GM10248 (cell line): ENCODE measurements at regions not wholly inside any gene's neighbourhood (a gene's known extent, or its start where the extent isn't known, plus 50 kb on each side); places are given as distances from the start of the nearest gene placed in this dataset.
"Not testable (repeated sequence)": the region's sequence is repeated elsewhere in the genome, so short reads cannot be mapped to it uniquely, and the experiment has no call there.

Experiments
- CTCF ChIA-PET: fragments of 300-600 bp; sonication (Branson Sonifier 250); formaldehyde crosslinking; extraction: SDS; loops from one replicate; lab custom pipeline; 2021; ENCODE audit warnings: antibody characterized with exemption; lab: Yijun Ruan, JAX
- POLR2A ChIA-PET: fragments of 350-650 bp; sonication (Branson Sonifier 250); formaldehyde crosslinking; extraction: SDS; loops from one replicate; lab custom pipeline; 2020; ENCODE audit warnings: antibody characterized with exemption; lab: Yijun Ruan, JAX
- DNase-seq: peaks from one replicate; pipeline ENCODE4 v3.0.0; 2012; ENCODE audit errors: extremely low spot score
- TF ChIP-seq, protein P1 (sequence below): IDR thresholded peaks from 2 replicates; pipeline ENCODE4 v1.5.1; 2012; ENCODE audit warnings: mild to moderate bottlenecking, low read depth; ENCODE audit errors: extremely low read depth, missing control alignments, control extremely low read depth

DNA sequence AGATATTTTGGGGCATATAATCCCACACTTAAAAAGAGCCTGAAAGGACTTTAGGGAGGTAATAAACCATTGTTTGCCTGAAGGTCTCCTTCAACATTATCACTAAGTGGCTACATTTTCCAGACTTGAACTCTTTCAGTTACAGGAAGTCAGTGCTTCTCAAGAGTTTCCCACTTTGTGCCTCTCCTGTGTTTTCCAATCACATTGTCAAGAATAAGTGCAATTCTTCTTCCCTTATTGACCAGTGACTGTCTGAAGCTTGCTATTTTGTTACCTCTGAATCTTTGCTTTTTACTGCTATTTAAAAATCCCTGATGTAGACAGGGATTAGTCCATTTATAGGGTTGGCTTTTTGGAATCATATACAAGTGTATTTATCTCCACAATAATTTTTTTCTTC is 346.7 kb upstream of the ANKRD30A start:
- ChIA-PET POLR2A (no interaction called here), CTCF (interaction anchor here (0.9 kb wide), 1 partner anchor 1143 kb away, joined by 5 read pairs; no protein-coding TSS in a partner anchor)
- DNase-seq, result no peak
- TF ChIP-seq, protein P1, sequence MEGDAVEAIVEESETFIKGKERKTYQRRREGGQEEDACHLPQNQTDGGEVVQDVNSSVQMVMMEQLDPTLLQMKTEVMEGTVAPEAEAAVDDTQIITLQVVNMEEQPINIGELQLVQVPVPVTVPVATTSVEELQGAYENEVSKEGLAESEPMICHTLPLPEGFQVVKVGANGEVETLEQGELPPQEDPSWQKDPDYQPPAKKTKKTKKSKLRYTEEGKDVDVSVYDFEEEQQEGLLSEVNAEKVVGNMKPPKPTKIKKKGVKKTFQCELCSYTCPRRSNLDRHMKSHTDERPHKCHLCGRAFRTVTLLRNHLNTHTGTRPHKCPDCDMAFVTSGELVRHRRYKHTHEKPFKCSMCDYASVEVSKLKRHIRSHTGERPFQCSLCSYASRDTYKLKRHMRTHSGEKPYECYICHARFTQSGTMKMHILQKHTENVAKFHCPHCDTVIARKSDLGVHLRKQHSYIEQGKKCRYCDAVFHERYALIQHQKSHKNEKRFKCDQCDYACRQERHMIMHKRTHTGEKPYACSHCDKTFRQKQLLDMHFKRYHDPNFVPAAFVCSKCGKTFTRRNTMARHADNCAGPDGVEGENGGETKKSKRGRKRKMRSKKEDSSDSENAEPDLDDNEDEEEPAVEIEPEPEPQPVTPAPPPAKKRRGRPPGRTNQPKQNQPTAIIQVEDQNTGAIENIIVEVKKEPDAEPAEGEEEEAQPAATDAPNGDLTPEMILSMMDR, result no peak

DNA sequence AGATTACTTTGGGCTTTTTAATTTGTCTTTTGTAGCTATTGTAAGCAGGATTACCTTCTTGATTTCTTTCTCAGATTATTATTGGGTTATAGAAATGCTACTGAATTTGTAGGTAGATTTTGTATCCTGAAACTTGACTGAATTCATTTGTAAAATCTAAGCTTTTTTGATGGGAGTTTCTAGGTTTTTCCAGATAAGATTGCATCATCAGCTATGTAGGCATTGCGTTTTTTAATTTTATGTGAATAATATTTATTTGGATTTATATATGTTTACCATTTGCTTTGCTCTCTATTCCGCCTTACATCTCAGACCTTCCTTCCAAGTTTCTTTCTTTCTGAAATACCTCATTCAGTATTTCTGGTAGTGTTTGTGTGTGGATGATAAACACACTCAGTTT is 351.7 kb upstream of the ANKRD30A start:
- POLR2A ChIA-PET, result no interaction called here
- CTCF ChIA-PET, result interaction anchor here (0.9 kb wide), 1 partner anchor 8 kb away, joined by 3 read pairs; no protein-coding TSS in a partner anchor
- TF ChIP-seq, protein P1, result no peak
- DNase-seq, result no peak

DNA sequence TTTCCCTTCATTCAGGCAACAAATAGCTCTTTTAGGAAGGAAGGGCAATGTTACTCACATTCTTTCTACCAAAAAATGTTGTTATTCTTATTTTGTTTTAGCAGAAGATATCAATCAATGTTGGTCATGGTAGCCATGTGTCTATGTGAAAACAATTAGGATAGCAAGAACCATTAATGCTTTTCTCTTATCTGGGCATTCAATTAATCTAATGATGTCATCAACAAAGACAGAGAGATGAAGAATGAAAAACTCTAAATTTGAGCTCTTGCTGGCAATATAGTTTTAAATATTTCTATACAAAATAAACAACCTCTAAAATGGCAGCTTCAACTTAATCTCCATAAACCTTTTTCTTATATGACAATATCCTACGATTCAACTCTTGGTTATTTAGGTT is 353.7 kb upstream of the ANKRD30A start:
- TF ChIP-seq, protein P1, result no peak
- CTCF ChIA-PET, result interaction anchor here (0.9 to 1.2 kb wide), 3 partner anchors 11 to 15 kb away, joined by 3 read pairs; no protein-coding TSS in a partner anchor
- no peak for DNase-seq
- POLR2A ChIA-PET, result no interaction called here

DNA sequence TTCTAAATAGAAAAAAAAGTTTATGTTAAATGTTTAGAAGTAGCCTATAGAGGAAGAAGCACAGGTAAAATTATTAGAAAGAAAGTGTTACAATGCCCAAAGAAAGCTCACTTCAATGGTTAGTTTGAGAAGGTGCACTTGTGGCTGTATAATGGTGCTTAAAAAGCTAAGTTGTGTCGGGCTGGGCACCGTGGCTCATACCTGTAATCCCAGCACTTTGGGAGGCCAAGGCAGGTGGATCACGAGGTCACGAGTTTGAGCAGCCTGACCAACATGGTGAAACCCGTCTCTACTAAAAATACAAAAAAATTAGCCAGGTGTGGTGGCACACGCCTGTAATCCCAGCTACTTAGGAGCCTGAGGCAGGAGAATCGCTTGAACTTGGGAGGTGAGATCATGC is 355.7 kb upstream of the ANKRD30A start:
- POLR2A ChIA-PET, DNase-seq, CTCF ChIA-PET: not testable (repeated sequence)

DNA sequence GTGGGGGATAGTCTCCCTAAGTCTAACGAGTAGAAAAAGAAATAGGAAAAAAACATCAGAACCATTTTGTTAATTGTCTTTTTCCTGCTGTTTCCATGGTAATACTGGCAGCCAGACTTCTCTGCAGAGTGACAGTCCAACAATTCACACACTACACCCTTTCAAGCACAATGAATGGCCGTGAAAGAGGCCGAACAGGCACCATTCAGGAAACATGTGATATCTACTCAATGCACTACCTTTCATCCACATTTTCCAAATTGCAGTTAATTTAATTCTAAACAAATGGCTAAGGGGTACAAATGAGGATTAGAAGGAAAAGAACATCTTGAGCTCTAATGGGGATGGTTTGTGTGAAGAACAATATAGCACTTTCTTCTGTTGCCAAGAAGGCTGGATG is 358.5 kb upstream of the ANKRD30A start:
- ChIA-PET CTCF (no interaction called here), POLR2A (no interaction called here)
- TF ChIP-seq, protein P1, result no peak
- no peak for DNase-seq

DNA sequence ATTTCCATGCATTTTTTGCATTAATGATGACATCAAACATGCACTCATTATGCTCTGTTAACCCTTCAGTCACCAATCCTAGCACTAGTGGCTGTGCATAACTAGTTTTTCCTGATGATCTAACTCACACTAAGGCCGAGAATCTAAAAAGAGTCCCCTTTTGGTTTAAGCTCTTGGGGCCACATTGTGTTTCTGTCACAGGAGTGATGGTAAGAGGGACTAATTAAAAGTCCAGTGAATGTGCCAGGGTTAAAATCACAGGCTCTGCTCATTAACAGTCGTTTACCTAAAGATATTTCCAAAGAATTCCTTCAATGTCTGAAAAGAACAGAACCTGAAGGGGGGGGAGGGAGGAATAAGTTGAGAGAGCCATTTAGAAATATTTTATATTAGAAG is 359.0 kb upstream of the ANKRD30A start:
- TF ChIP-seq, protein P1, result no peak
- ChIA-PET CTCF (no interaction called here), POLR2A (no interaction called here)
- DNase-seq, result no peak

DNA sequence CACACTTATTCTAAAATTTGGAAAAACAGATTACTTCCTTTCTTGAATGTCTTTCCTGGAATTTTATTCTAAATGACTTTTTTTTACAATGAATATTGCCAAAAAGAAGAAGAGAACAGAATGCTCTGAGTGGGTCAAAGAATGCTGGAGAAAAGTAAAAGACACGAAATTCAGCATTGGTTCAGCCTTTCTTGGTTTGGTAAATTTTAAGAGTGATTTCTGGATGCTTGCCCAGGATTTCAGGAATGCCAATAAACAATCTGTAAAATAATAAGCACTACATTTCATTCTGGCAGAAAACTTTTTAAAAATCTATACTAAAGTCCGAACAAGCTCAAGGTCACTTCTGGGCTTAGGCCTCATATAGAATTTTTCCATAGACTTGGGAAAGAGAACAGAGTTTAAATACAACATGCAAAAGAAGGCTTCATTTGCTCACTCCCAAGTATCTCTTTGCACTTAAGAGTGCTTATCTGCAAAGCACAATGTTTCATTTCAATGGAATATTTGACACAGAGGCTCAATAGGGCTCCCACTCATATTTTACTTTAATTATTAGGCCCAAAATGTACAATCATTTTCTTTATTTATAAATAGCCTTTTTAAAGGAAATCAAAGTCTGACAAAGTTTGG is 359.5 kb upstream of the ANKRD30A start:
- ChIA-PET CTCF (no interaction called here), POLR2A (no interaction called here)
- TF ChIP-seq, protein P1, result no peak
- DNase-seq, result no peak
